ENCODE measurements at regions not wholly inside any gene's neighbourhood (a gene's known extent, or its start where the extent isn't known, plus 50 kb on each side); places are given as distances from the start of the nearest gene placed in this dataset.

GRCh38 chr12:13362260-13362841 is 165.8 kb downstream of the EMP1 start:
- no peaks in the 10 kb centered on the region for H3K4me1 Mint-ChIP-seq
- ATAC-seq (replicated peaks in 1 of 4): peak in 1 of 4 experiments; percentile 40
- peaks cover 0 to 6% of the 10 kb centered on the region in 2 experiments for H3K27me3 ChIP-seq (replicated peaks in 1 of 2; ENCODE audit: control insufficient read depth in 2 of 2, extremely low read depth in 1 of 2, insufficient read depth in 2 of 2, low read length in 1 of 2)
- DNase-seq: peak in 19 of 35 experiments; percentile 0 to 37 (median 9)
- no peak overlapping the region for H3K27ac Mint-ChIP-seq
- H3K9me3 Mint-ChIP-seq: no peaks in the 10 kb centered on the region
- ChIA-PET POLR2A (no interaction called here), CTCF (interaction anchor here (0.5 to 1.1 kb wide), 4 partner anchors 10 to 1353 kb away, joined by 3 to 5 read pairs (median 4); no protein-coding TSS in a partner anchor)
- no peaks in the 10 kb centered on the region for H3K4me1 ChIP-seq (ENCODE audit: control insufficient read depth in 1 of 2, extremely low read depth in 1 of 2, insufficient read depth in 2 of 2, low read length in 2 of 2)
- no peak overlapping the region for H3K4me3 Mint-ChIP-seq
- peaks cover 21 to 27% of the 10 kb centered on the region in 2 donors for H3K27me3 Mint-ChIP-seq
- WGBS (ENCODE audit: insufficient coverage): 56% methylated on average over 3 of the region's 5 CpGs
- no peaks in the 10 kb centered on the region for H3K9me3 ChIP-seq
- no peak overlapping the region for H3K27ac ChIP-seq (ENCODE audit: low read length)
- no peaks in the 10 kb centered on the region for H3K36me3 ChIP-seq (ENCODE audit: control insufficient read depth in 2 of 2, extremely low read depth in 1 of 2, insufficient read depth in 1 of 2, low read length in 1 of 2)
- no peak overlapping the region for H3K4me3 ChIP-seq (ENCODE audit: control insufficient read depth in 1 of 2, extremely low read depth in 1 of 2, low read length in 1 of 2)
- no peaks in the 10 kb centered on the region for H3K36me3 Mint-ChIP-seq

- Histone ChIP-seq H3K27me3 (replicated peaks in 1 of 2; ENCODE audit: control insufficient read depth in 2 of 2, extremely low read depth in 1 of 2, insufficient read depth in 2 of 2, low read length in 1 of 2) (peaks cover 0 to 2% of the 10 kb centered on the region in 2 experiments), H3K27ac (ENCODE audit: low read length) (no peak overlapping the region), H3K9me3 (no peaks in the 10 kb centered on the region), H3K4me3 (ENCODE audit: control insufficient read depth in 1 of 2, extremely low read depth in 1 of 2, low read length in 1 of 2) (no peak overlapping the region), H3K4me1 (ENCODE audit: control insufficient read depth in 1 of 2, extremely low read depth in 1 of 2, insufficient read depth in 2 of 2, low read length in 2 of 2) (no peaks in the 10 kb centered on the region), H3K36me3 (ENCODE audit: control insufficient read depth in 2 of 2, extremely low read depth in 1 of 2, insufficient read depth in 1 of 2, low read length in 1 of 2) (no peaks in the 10 kb centered on the region)
- no peak for ATAC-seq (replicated peaks in 1 of 4)
- Mint-ChIP-seq H3K4me3 (no peak overlapping the region), H3K27me3 (peaks cover 19 to 25% of the 10 kb centered on the region in 2 donors), H3K27ac (no peak overlapping the region), H3K9me3 (no peaks in the 10 kb centered on the region), H3K4me1 (no peaks in the 10 kb centered on the region), H3K36me3 (no peaks in the 10 kb centered on the region)
- CTCF ChIA-PET: no interaction called here
- no peak for DNase-seq
- POLR2A ChIA-PET: no interaction called here
Measured at GRCh38 chr12:13359636-13360035, 163.1 kb downstream of the EMP1 start.

- Mint-ChIP-seq H3K27me3 (peaks cover 19 to 25% of the 10 kb centered on the region in 2 donors), H3K36me3 (no peaks in the 10 kb centered on the region), H3K4me3 (no peak overlapping the region), H3K9me3 (no peaks in the 10 kb centered on the region), H3K27ac (no peak overlapping the region), H3K4me1 (no peaks in the 10 kb centered on the region)
- no peaks in the 10 kb centered on the region for H3K9me3 ChIP-seq
- H3K4me3 ChIP-seq (ENCODE audit: control insufficient read depth in 1 of 2, extremely low read depth in 1 of 2, low read length in 1 of 2): no peak overlapping the region
- ATAC-seq (replicated peaks in 1 of 4): no peak
- 71% methylated on average over 1 of the region's 4 CpGs for WGBS (ENCODE audit: insufficient coverage)
- H3K36me3 ChIP-seq (ENCODE audit: control insufficient read depth in 2 of 2, extremely low read depth in 1 of 2, insufficient read depth in 1 of 2, low read length in 1 of 2): no peaks in the 10 kb centered on the region
- H3K4me1 ChIP-seq (ENCODE audit: control insufficient read depth in 1 of 2, extremely low read depth in 1 of 2, insufficient read depth in 2 of 2, low read length in 2 of 2): no peaks in the 10 kb centered on the region
- H3K27ac ChIP-seq (ENCODE audit: low read length): no peak overlapping the region
- ChIA-PET POLR2A (no interaction called here), CTCF (no interaction called here)
- H3K27me3 ChIP-seq (replicated peaks in 1 of 2; ENCODE audit: control insufficient read depth in 2 of 2, extremely low read depth in 1 of 2, insufficient read depth in 2 of 2, low read length in 1 of 2): peaks cover 0 to 2% of the 10 kb centered on the region in 2 experiments
- no peak for DNase-seq
Measured at GRCh38 chr12:13358391-13358905, 161.9 kb downstream of the EMP1 start.

GRCh38 chr12:13350946-13351345 is 154.4 kb downstream of the EMP1 start:
- no peak overlapping the region for H3K4me3 Mint-ChIP-seq
- ATAC-seq (replicated peaks in 1 of 4): no peak
- no peaks in the 10 kb centered on the region for H3K36me3 Mint-ChIP-seq
- H3K9me3 ChIP-seq: no peaks in the 10 kb centered on the region
- ChIA-PET POLR2A (no interaction called here), CTCF (no interaction called here)
- DNase-seq: no peak
- no peak overlapping the region for H3K27ac Mint-ChIP-seq
- no peaks in the 10 kb centered on the region for H3K36me3 ChIP-seq (ENCODE audit: control insufficient read depth in 2 of 2, extremely low read depth in 1 of 2, insufficient read depth in 1 of 2, low read length in 1 of 2)
- no peak overlapping the region for H3K4me3 ChIP-seq (ENCODE audit: control insufficient read depth in 1 of 2, extremely low read depth in 1 of 2, low read length in 1 of 2)
- no peak overlapping the region for H3K27ac ChIP-seq (ENCODE audit: low read length)
- peaks cover 25 to 26% of the 10 kb centered on the region in 2 donors for H3K27me3 Mint-ChIP-seq
- H3K9me3 Mint-ChIP-seq: no peaks in the 10 kb centered on the region
- no peaks in the 10 kb centered on the region for H3K4me1 Mint-ChIP-seq
- no peaks in the 10 kb centered on the region for H3K4me1 ChIP-seq (ENCODE audit: control insufficient read depth in 1 of 2, extremely low read depth in 1 of 2, insufficient read depth in 2 of 2, low read length in 2 of 2)
- WGBS (ENCODE audit: insufficient coverage): 68% methylated on average over 2 of the region's 2 CpGs
- H3K27me3 ChIP-seq (replicated peaks in 1 of 2; ENCODE audit: control insufficient read depth in 2 of 2, extremely low read depth in 1 of 2, insufficient read depth in 2 of 2, low read length in 1 of 2): peaks cover 2 to 3% of the 10 kb centered on the region in 2 experiments

- ChIA-PET CTCF (no interaction called here), POLR2A (no interaction called here)
- Mint-ChIP-seq H3K4me3 (no peak overlapping the region), H3K27ac (no peak overlapping the region), H3K9me3 (no peaks in the 10 kb centered on the region), H3K36me3 (no peaks in the 10 kb centered on the region), H3K4me1 (no peaks in the 10 kb centered on the region), H3K27me3 (peaks cover 24 to 29% of the 10 kb centered on the region in 2 donors)
- DNase-seq (no peak), ATAC-seq (replicated peaks in 1 of 4) (no peak)
- WGBS (ENCODE audit: insufficient coverage): 100% methylated on average over 2 of the region's 2 CpGs
- H3K4me1 ChIP-seq (ENCODE audit: control insufficient read depth in 1 of 2, extremely low read depth in 1 of 2, insufficient read depth in 2 of 2, low read length in 2 of 2): no peaks in the 10 kb centered on the region
- no peaks in the 10 kb centered on the region for H3K36me3 ChIP-seq (ENCODE audit: control insufficient read depth in 2 of 2, extremely low read depth in 1 of 2, insufficient read depth in 1 of 2, low read length in 1 of 2)
- peaks cover 2 to 3% of the 10 kb centered on the region in 2 experiments for H3K27me3 ChIP-seq (replicated peaks in 1 of 2; ENCODE audit: control insufficient read depth in 2 of 2, extremely low read depth in 1 of 2, insufficient read depth in 2 of 2, low read length in 1 of 2)
- no peak overlapping the region for H3K27ac ChIP-seq (ENCODE audit: low read length)
- H3K9me3 ChIP-seq: no peaks in the 10 kb centered on the region
- H3K4me3 ChIP-seq (ENCODE audit: control insufficient read depth in 1 of 2, extremely low read depth in 1 of 2, low read length in 1 of 2): no peak overlapping the region
Measured at GRCh38 chr12:13350381-13350780, 153.9 kb downstream of the EMP1 start.

- Mint-ChIP-seq H3K27ac (no peak overlapping the region), H3K4me3 (no peak overlapping the region), H3K9me3 (no peaks in the 10 kb centered on the region), H3K27me3 (peaks cover 27 to 29% of the 10 kb centered on the region in 2 donors), H3K36me3 (no peaks in the 10 kb centered on the region), H3K4me1 (no peaks in the 10 kb centered on the region)
- ChIA-PET POLR2A (no interaction called here), CTCF (no interaction called here)
- Histone ChIP-seq H3K36me3 (ENCODE audit: control insufficient read depth in 2 of 2, extremely low read depth in 1 of 2, insufficient read depth in 1 of 2, low read length in 1 of 2) (no peaks in the 10 kb centered on the region), H3K4me3 (ENCODE audit: control insufficient read depth in 1 of 2, extremely low read depth in 1 of 2, low read length in 1 of 2) (no peak overlapping the region), H3K9me3 (no peaks in the 10 kb centered on the region), H3K27me3 (replicated peaks in 1 of 2; ENCODE audit: control insufficient read depth in 2 of 2, extremely low read depth in 1 of 2, insufficient read depth in 2 of 2, low read length in 1 of 2) (peaks cover 2 to 3% of the 10 kb centered on the region in 2 experiments), H3K4me1 (ENCODE audit: control insufficient read depth in 1 of 2, extremely low read depth in 1 of 2, insufficient read depth in 2 of 2, low read length in 2 of 2) (no peaks in the 10 kb centered on the region), H3K27ac (ENCODE audit: low read length) (no peak overlapping the region)
- DNase-seq (no peak), ATAC-seq (replicated peaks in 1 of 4) (no peak)
- 78% methylated on average over 1 of the region's 1 CpG for WGBS (ENCODE audit: insufficient coverage)
Measured at GRCh38 chr12:13348464-13348863, 151.9 kb downstream of the EMP1 start.
